ENCODE measurements at regions not wholly inside any gene's neighbourhood (a gene's known extent, or its start where the extent isn't known, plus 50 kb on each side); places are given as distances from the start of the nearest gene placed in this dataset.

DNA sequence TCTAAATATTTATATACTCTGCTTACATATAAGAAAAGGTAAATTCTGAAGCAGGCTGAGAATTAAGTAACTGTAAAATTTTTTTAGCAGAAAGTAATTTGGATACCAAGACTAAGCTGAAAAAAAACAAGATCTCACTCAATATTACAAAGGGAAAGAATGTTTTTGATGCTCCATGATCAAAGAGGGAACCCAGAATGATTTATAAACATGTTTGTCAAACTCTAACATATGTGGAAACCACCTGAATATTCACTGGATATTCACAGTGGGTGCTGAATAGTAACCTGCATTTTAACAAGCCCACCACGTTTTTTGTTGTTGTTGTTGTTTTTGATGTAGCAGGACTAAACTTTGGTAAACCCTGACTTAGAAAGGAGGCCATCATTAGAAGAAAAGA lies 324.9 kb upstream of the GATB start:
- no peak for TF ChIP-seq BHLHE40 (IDR thresholded peaks at IDR 0.05; ENCODE audit: borderline replicate concordance)
- no peak for TF ChIP-seq ARNT (IDR thresholded peaks at IDR 0.05)
- no peak for TF ChIP-seq FOXA1 (IDR thresholded peaks at IDR 0.05)
- TF ChIP-seq, protein P1, sequence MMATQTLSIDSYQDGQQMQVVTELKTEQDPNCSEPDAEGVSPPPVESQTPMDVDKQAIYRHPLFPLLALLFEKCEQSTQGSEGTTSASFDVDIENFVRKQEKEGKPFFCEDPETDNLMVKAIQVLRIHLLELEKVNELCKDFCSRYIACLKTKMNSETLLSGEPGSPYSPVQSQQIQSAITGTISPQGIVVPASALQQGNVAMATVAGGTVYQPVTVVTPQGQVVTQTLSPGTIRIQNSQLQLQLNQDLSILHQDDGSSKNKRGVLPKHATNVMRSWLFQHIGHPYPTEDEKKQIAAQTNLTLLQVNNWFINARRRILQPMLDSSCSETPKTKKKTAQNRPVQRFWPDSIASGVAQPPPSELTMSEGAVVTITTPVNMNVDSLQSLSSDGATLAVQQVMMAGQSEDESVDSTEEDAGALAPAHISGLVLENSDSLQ (IDR thresholded peaks at IDR 0.05), result no peak
- no peak for TF ChIP-seq NFRKB (IDR thresholded peaks at IDR 0.05)
- no peak for TF ChIP-seq SUZ12 (IDR thresholded peaks at IDR 0.05)
- TF ChIP-seq FOXM1 (IDR thresholded peaks at IDR 0.05; ENCODE audit: borderline replicate concordance), result no peak
- TF ChIP-seq SP1 (IDR thresholded peaks at IDR 0.05), result no peak
